ENCODE measurements at regions not wholly inside any gene's neighbourhood (a gene's known extent, or its start where the extent isn't known, plus 50 kb on each side); places are given as distances from the start of the nearest gene placed in this dataset.

DNA sequence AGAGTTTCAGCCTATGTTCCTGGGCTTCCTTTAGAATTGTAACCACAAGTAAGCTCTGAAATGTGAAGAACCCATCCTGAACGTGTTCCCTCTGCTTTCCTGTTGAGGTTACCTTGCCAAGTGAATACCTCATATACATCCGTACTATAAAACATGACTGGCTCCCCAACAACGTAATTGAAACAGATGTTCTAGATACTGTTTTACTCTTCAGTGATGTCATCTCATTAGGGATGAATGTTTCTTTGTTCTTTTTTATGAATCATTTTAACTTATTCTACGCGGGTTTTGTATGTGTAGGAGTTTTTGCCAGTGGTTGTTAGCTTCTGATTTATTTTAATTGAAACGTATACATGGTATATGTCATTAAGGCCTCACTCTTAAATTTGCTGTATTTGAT lies 166.8 kb downstream of the SAMD5 start:
- no peak for TF ChIP-seq YY1 (IDR thresholded peaks at IDR 0.05; ENCODE audit: insufficient read depth, insufficient read length)
- no peak for TF ChIP-seq SUZ12 (IDR thresholded peaks at IDR 0.05; ENCODE audit: extremely low read depth, insufficient read depth, insufficient read length)
- no peak for TF ChIP-seq ZNF274 (IDR thresholded peaks at IDR 0.05; ENCODE audit: low read depth, low read length)

Measured in NT2/D1 (cell line).